ENCODE measurements at regions not wholly inside any gene's neighbourhood (a gene's known extent, or its start where the extent isn't known, plus 50 kb on each side); places are given as distances from the start of the nearest gene placed in this dataset.
"Not testable (repeated sequence)": the region's sequence is repeated elsewhere in the genome, so short reads cannot be mapped to it uniquely, and the experiment has no call there.

- TF ChIP-seq, protein P1, sequence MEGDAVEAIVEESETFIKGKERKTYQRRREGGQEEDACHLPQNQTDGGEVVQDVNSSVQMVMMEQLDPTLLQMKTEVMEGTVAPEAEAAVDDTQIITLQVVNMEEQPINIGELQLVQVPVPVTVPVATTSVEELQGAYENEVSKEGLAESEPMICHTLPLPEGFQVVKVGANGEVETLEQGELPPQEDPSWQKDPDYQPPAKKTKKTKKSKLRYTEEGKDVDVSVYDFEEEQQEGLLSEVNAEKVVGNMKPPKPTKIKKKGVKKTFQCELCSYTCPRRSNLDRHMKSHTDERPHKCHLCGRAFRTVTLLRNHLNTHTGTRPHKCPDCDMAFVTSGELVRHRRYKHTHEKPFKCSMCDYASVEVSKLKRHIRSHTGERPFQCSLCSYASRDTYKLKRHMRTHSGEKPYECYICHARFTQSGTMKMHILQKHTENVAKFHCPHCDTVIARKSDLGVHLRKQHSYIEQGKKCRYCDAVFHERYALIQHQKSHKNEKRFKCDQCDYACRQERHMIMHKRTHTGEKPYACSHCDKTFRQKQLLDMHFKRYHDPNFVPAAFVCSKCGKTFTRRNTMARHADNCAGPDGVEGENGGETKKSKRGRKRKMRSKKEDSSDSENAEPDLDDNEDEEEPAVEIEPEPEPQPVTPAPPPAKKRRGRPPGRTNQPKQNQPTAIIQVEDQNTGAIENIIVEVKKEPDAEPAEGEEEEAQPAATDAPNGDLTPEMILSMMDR (IDR thresholded peaks at IDR 0.05), result not testable (repeated sequence)
- not testable (repeated sequence) for TF ChIP-seq POLR2AphosphoS5 (IDR thresholded peaks at IDR 0.05)
Measured at GRCh38 chr7:76678500-76678899, 51.4 kb upstream of the POMZP3 start.

All from esophagus muscularis mucosa (tissue), 3 donors.